C4-2B (cell line): ENCODE measurements at regions not wholly inside any gene's neighbourhood (a gene's known extent, or its start where the extent isn't known, plus 50 kb on each side); places are given as distances from the start of the nearest gene placed in this dataset.

Experiments
- ZFX ChIP-seq: fragments of 450-650 bp; IDR thresholded peaks from 2 replicates; pipeline ENCODE4 v1.6.1; 2017
- TF ChIP-seq, protein P1 (sequence below): fragments of 450-650 bp; conservative IDR thresholded peaks from 2 replicates; pipeline ENCODE4 v1.5.1; 2017; ENCODE audit warnings: mild to moderate bottlenecking

DNA sequence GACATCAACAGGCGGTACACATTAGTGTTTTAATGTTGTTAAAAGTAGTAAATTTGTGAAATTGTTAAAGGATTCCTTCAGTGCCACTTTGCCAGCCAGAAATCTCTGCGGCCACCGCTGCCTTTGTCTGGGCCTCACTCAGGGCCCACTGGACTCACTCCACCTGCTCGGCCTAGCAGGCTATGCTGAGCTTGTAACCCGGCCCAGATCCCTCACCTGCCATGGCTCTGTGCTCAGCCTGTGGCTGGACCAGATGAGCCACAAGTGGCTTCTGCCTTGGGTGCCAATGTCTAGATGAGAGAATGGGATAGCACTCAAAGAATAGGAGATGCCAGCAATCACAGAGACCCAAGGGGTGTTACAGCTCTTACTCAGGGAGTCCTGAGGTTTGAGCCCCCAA is 1228.0 kb downstream of the DIAPH3 start:
- TF ChIP-seq, protein P1, sequence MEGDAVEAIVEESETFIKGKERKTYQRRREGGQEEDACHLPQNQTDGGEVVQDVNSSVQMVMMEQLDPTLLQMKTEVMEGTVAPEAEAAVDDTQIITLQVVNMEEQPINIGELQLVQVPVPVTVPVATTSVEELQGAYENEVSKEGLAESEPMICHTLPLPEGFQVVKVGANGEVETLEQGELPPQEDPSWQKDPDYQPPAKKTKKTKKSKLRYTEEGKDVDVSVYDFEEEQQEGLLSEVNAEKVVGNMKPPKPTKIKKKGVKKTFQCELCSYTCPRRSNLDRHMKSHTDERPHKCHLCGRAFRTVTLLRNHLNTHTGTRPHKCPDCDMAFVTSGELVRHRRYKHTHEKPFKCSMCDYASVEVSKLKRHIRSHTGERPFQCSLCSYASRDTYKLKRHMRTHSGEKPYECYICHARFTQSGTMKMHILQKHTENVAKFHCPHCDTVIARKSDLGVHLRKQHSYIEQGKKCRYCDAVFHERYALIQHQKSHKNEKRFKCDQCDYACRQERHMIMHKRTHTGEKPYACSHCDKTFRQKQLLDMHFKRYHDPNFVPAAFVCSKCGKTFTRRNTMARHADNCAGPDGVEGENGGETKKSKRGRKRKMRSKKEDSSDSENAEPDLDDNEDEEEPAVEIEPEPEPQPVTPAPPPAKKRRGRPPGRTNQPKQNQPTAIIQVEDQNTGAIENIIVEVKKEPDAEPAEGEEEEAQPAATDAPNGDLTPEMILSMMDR = no peak
- TF ChIP-seq ZFX = no peak
